ENCODE measurements at regions not wholly inside any gene's neighbourhood (a gene's known extent, or its start where the extent isn't known, plus 50 kb on each side); places are given as distances from the start of the nearest gene placed in this dataset.
"Not testable (repeated sequence)": the region's sequence is repeated elsewhere in the genome, so short reads cannot be mapped to it uniquely, and the experiment has no call there.

- DNase-seq (ENCODE audit: low read depth in 3 of 3, low spot score in 2 of 3) = peak; percentile 33 to 51 (median 51)
Measured at GRCh38 chr14:37874429-37875109, 279.1 kb downstream of the TTC6 start.

GRCh38 chr14:37888234-37888633 lies 292.8 kb downstream of the TTC6 start:
- no peak for DNase-seq (ENCODE audit: low read depth in 3 of 3, low spot score in 2 of 3)

- DNase-seq (ENCODE audit: low read depth in 3 of 3, low spot score in 2 of 3) = no peak
Measured at GRCh38 chr14:37889087-37889486, 293.7 kb downstream of the TTC6 start.

GRCh38 chr14:37890095-37890494 lies 294.7 kb downstream of the TTC6 start:
- DNase-seq (ENCODE audit: low read depth in 3 of 3, low spot score in 2 of 3) = no peak

- DNase-seq (ENCODE audit: low read depth in 3 of 3, low spot score in 2 of 3) = not testable (repeated sequence)
Measured at GRCh38 chr14:37891500-37891899, 296.1 kb downstream of the TTC6 start.

GRCh38 chr14:37894463-37894862 lies 299.0 kb downstream of the TTC6 start:
- no peak for DNase-seq (ENCODE audit: low read depth in 3 of 3, low spot score in 2 of 3)

GRCh38 chr14:37899365-37899764 lies 303.9 kb downstream of the TTC6 start:
- no peak for DNase-seq (ENCODE audit: low read depth in 3 of 3, low spot score in 2 of 3)

- DNase-seq (ENCODE audit: low read depth in 3 of 3, low spot score in 2 of 3) = no peak
Measured at GRCh38 chr14:37900561-37900960, 305.1 kb downstream of the TTC6 start.

GRCh38 chr14:37901978-37902377 lies 305.7 kb upstream of the SSTR1 start:
- DNase-seq (ENCODE audit: low read depth in 3 of 3, low spot score in 2 of 3) = no peak

GRCh38 chr14:37903343-37904191 lies 304.1 kb upstream of the SSTR1 start:
- peak in 2 of 3 donors; percentile 10 to 21 for DNase-seq (ENCODE audit: low read depth in 3 of 3, low spot score in 2 of 3)

- no peak for DNase-seq (ENCODE audit: low read depth in 3 of 3, low spot score in 2 of 3)
Measured at GRCh38 chr14:37924622-37925021, 283.1 kb upstream of the SSTR1 start.

- DNase-seq (ENCODE audit: low read depth in 3 of 3, low spot score in 2 of 3) = no peak
Measured at GRCh38 chr14:37932008-37932407, 275.7 kb upstream of the SSTR1 start.

GRCh38 chr14:37932481-37932880 lies 275.2 kb upstream of the SSTR1 start:
- no peak for DNase-seq (ENCODE audit: low read depth in 3 of 3, low spot score in 2 of 3)

- no peak for DNase-seq (ENCODE audit: low read depth in 3 of 3, low spot score in 2 of 3)
Measured at GRCh38 chr14:37936971-37937370, 270.7 kb upstream of the SSTR1 start.

GRCh38 chr14:37939442-37940028 lies 268.2 kb upstream of the SSTR1 start:
- no peak for DNase-seq (ENCODE audit: low read depth in 3 of 3, low spot score in 2 of 3)

GRCh38 chr14:37945959-37946358 lies 261.7 kb upstream of the SSTR1 start:
- DNase-seq (ENCODE audit: low read depth in 3 of 3, low spot score in 2 of 3) = no peak

- DNase-seq (ENCODE audit: low read depth in 3 of 3, low spot score in 2 of 3) = no peak
Measured at GRCh38 chr14:37946819-37947218, 260.9 kb upstream of the SSTR1 start.

- no peak for DNase-seq (ENCODE audit: low read depth in 3 of 3, low spot score in 2 of 3)
Measured at GRCh38 chr14:37948266-37948665, 259.4 kb upstream of the SSTR1 start.

- no peak for DNase-seq (ENCODE audit: low read depth in 3 of 3, low spot score in 2 of 3)
Measured at GRCh38 chr14:37968664-37969240, 239.0 kb upstream of the SSTR1 start.

- no peak for DNase-seq (ENCODE audit: low read depth in 3 of 3, low spot score in 2 of 3)
Measured at GRCh38 chr14:37969511-37969979, 238.2 kb upstream of the SSTR1 start.

- DNase-seq (ENCODE audit: low read depth in 3 of 3, low spot score in 2 of 3) = no peak
Measured at GRCh38 chr14:37970696-37971095, 237.0 kb upstream of the SSTR1 start.

All from right renal cortex interstitium (tissue), 3 donors.